Heart left ventricle (tissue), 13 donors: ENCODE measurements at regions not wholly inside any gene's neighbourhood (a gene's known extent, or its start where the extent isn't known, plus 50 kb on each side); places are given as distances from the start of the nearest gene placed in this dataset.

ENCODE experiments used
- POLR2A ChIP-seq, 2 donors: fragments of 450-650 bp; IDR thresholded peaks; one replicate each; pipeline ENCODE4 v1.6.1; 2017; ENCODE audit warnings: antibody characterized with exemption in 2 of 2, mild to moderate bottlenecking in 2 of 2, moderate library complexity in 2 of 2
- TF ChIP-seq, protein P1 (sequence below), 12 donors: fragments of 200-600 bp; sonication (generic) in 4 of 12; IDR thresholded peaks; one replicate each; pipeline versions ENCODE4 v1.5.0 to v1.8.0; 2018 to 2022; ENCODE audit warnings: antibody characterized with exemption in 12 of 12, mild to moderate bottlenecking in 5 of 12
- donor health status: ischemic (EF 13 %, LVEDD 7.1; RV severe dilation, severe dysfunction).
- donor health status: DM: no; HTN: yes; CAD: no.
- donor health status: DM: no; HTN: no; CAD: no.
- donor health status: ischemic (EF 25% LVEDD 6.9; RV normal size, moderate dysfunction).
- donor health status: ischemic (EF 25% LVEDD 5.7; RV mildly dilated, moderate dysfunction).
- donor health status: ischemic (EF 35%, LVEDD 5.7; RV mildly dilated, moderate dysfunction).
- donor health status: nonischemic (EF 11% LVEDD 7.7; RV severe dilation, severe dysfunction).
- donor health status: DM: yes; HTN: yes; CAD: no.
- donor health status: PGD.
- donor health status: ischemic (EF 29% LVEDD 5.4; RV normal size, mild dysfunction).
- donor health status: nonischemic (EF 23%, LVEDD 6.1; RV moderate dilation, normal function).

DNA sequence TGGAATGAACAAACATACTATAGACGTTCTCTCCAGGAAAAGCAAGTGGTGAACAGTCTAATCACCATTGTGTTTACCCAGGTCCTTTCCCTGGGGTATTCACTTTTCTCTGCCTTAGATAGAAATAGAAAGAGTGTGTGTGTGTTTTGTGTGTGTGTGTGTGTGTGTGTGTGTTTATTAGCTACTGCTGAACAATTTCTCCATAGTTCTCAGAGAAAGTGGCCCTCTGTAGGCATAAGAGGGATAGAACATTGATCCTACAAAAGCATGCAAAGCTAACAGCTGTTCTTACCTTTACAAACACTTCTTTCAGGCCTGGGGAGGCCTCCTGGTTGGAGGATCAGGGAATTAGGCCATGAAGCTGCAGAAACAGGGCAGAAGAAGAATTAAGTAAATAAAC lies 665.7 kb upstream of the TBX3 start:
- TF ChIP-seq POLR2A (IDR thresholded peaks at IDR 0.05), result no peak
- TF ChIP-seq, protein P1, sequence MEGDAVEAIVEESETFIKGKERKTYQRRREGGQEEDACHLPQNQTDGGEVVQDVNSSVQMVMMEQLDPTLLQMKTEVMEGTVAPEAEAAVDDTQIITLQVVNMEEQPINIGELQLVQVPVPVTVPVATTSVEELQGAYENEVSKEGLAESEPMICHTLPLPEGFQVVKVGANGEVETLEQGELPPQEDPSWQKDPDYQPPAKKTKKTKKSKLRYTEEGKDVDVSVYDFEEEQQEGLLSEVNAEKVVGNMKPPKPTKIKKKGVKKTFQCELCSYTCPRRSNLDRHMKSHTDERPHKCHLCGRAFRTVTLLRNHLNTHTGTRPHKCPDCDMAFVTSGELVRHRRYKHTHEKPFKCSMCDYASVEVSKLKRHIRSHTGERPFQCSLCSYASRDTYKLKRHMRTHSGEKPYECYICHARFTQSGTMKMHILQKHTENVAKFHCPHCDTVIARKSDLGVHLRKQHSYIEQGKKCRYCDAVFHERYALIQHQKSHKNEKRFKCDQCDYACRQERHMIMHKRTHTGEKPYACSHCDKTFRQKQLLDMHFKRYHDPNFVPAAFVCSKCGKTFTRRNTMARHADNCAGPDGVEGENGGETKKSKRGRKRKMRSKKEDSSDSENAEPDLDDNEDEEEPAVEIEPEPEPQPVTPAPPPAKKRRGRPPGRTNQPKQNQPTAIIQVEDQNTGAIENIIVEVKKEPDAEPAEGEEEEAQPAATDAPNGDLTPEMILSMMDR (IDR thresholded peaks at IDR 0.05), result no peak
